Uterus (tissue), 2 donors: ENCODE measurements at regions not wholly inside any gene's neighbourhood (a gene's known extent, or its start where the extent isn't known, plus 50 kb on each side); places are given as distances from the start of the nearest gene placed in this dataset.

ENCODE experiments used
- POLR2A ChIP-seq, 2 donors: fragments of 450-650 bp; IDR thresholded peaks; one replicate each; pipeline ENCODE4 v1.6.1; 2016; ENCODE audit warnings: antibody characterized with exemption in 2 of 2, mild to moderate bottlenecking in 1 of 2, moderate library complexity in 1 of 2
- TF ChIP-seq, protein P1 (sequence below), 4 experiments: fragments of 200-600 bp in 2 of 4; fragments of 450-650 bp in 2 of 4; sonication (generic) in 2 of 4; IDR thresholded peaks; one replicate each; pipeline ENCODE4 v1.5.1; 2016 to 2019; ENCODE audit warnings: antibody characterized with exemption in 4 of 4, mild to moderate bottlenecking in 2 of 4, moderate library complexity in 1 of 4

DNA sequence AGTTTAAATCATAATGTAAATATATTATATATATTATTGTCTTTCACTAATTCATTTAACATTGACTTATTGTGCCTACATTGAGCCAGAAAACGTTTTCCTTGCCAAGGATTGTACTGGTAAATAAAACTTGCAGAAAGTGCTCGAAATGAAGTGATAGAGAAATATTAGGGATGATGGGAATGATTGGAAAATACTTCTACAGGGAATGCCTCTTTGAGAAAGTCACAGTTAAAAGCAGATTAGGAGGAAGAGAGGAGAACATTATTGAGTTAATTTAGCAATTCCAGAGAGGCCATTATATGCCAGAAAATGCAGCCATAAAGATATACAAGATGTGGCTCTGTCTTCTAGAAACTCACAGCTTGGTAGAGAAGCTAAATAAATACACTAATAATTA, 560.0 kb upstream of the KCNMB2 start:
- TF ChIP-seq POLR2A (IDR thresholded peaks at IDR 0.05), result no peak
- TF ChIP-seq, protein P1, sequence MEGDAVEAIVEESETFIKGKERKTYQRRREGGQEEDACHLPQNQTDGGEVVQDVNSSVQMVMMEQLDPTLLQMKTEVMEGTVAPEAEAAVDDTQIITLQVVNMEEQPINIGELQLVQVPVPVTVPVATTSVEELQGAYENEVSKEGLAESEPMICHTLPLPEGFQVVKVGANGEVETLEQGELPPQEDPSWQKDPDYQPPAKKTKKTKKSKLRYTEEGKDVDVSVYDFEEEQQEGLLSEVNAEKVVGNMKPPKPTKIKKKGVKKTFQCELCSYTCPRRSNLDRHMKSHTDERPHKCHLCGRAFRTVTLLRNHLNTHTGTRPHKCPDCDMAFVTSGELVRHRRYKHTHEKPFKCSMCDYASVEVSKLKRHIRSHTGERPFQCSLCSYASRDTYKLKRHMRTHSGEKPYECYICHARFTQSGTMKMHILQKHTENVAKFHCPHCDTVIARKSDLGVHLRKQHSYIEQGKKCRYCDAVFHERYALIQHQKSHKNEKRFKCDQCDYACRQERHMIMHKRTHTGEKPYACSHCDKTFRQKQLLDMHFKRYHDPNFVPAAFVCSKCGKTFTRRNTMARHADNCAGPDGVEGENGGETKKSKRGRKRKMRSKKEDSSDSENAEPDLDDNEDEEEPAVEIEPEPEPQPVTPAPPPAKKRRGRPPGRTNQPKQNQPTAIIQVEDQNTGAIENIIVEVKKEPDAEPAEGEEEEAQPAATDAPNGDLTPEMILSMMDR (IDR thresholded peaks at IDR 0.05), result no peak
